Naive thymus-derived CD8-positive, alpha-beta T cell (primary cell): ENCODE measurements at regions not wholly inside any gene's neighbourhood (a gene's known extent, or its start where the extent isn't known, plus 50 kb on each side); places are given as distances from the start of the nearest gene placed in this dataset.

ENCODE experiments used
- ATAC-seq, 2 donors: fragments of 150-1000 bp; cut with Tn5 transposase in 1 of 2; sonication (Bioruptor Pico), chemical (Tn5 transposase) in 1 of 2; 1 replicate in 1 of 2; 2 replicates in 1 of 2; pipeline ENCODE4 v1.10.0; 2021; ENCODE audit warnings: mild to moderate bottlenecking in 2 of 2, moderate library complexity in 2 of 2
- POLR2A ChIA-PET: fragments of 350-600 bp; sonication (Branson Sonifier 250); formaldehyde crosslinking; loops from one replicate; lab custom pipeline; 2021; ENCODE audit warnings: antibody characterized with exemption; lab: Charles Lee
- DNase-seq, 10 donors: peaks; one replicate each; pipeline versions ENCODE4 v3.0.0 to v3.0.0-alpha.2; 2020 to 2022
- H3K27ac Mint-ChIP-seq, 10 donors: one replicate each; pipeline ENCODE4 v1.8.0; 2020 to 2022; ENCODE audit warnings: mild to moderate bottlenecking in 10 of 10, mixed read lengths in 10 of 10, moderate library complexity in 4 of 10, inconsistent platforms in 1 of 10
- H3K27me3 Mint-ChIP-seq, 5 donors: one replicate each; pipeline ENCODE4 v1.8.0; 2021 to 2022; ENCODE audit warnings: mixed read lengths in 5 of 5
- H3K36me3 Mint-ChIP-seq, 3 donors: one replicate each; pipeline ENCODE4 v1.8.0; 2020 to 2022; ENCODE audit warnings: mixed read lengths in 3 of 3, mild to moderate bottlenecking in 2 of 3, inconsistent platforms in 1 of 3
- H3K4me1 Mint-ChIP-seq, 4 donors: one replicate each; pipeline ENCODE4 v1.8.0; 2021 to 2022; ENCODE audit warnings: mixed read lengths in 4 of 4
- H3K4me3 Mint-ChIP-seq, 10 donors: one replicate each; pipeline ENCODE4 v1.8.0; 2020 to 2022; ENCODE audit warnings: mild to moderate bottlenecking in 10 of 10, mixed read lengths in 10 of 10, moderate library complexity in 6 of 10, inconsistent platforms in 1 of 10
- H3K9me3 Mint-ChIP-seq, 9 donors: one replicate each; pipeline ENCODE4 v1.8.0; 2020 to 2022; ENCODE audit warnings: mixed read lengths in 9 of 9, mild to moderate bottlenecking in 3 of 9, inconsistent platforms in 1 of 9, moderate library complexity in 1 of 9

- H3K4me1 Mint-ChIP-seq, result no peaks in the 10 kb centered on the region
- DNase-seq, result no peak
- POLR2A ChIA-PET, result no interaction called here
- no peak overlapping the region for H3K4me3 Mint-ChIP-seq
- H3K27ac Mint-ChIP-seq, result no peak overlapping the region
- ATAC-seq, result no peak
- H3K9me3 Mint-ChIP-seq, result peaks cover 0 to 50% (median 25%) of the 10 kb centered on the region in 9 donors
- H3K36me3 Mint-ChIP-seq, result peaks cover 0 to 20% (median 6%) of the 10 kb centered on the region in 3 donors
- H3K27me3 Mint-ChIP-seq, result no peaks in the 10 kb centered on the region
Measured at GRCh38 chr7:153322991-153323390, 563.4 kb downstream of the ACTR3B start.

GRCh38 chr7:153324094-153324493 lies 564.5 kb downstream of the ACTR3B start:
- Mint-ChIP-seq H3K27ac (no peak overlapping the region), H3K4me3 (no peak overlapping the region), H3K4me1 (no peaks in the 10 kb centered on the region), H3K36me3 (peaks cover 0 to 13% (median 2%) of the 10 kb centered on the region in 3 donors), H3K9me3 (peaks cover 0 to 45% (median 21%) of the 10 kb centered on the region in 9 donors), H3K27me3 (peaks cover 0 to 2% (median 0%) of the 10 kb centered on the region in 5 donors)
- POLR2A ChIA-PET, result no interaction called here
- DNase-seq (no peak), ATAC-seq (no peak)

GRCh38 chr7:153327683-153328082 lies 568.1 kb downstream of the ACTR3B start:
- Mint-ChIP-seq H3K4me1 (no peaks in the 10 kb centered on the region), H3K4me3 (no peak overlapping the region), H3K27me3 (peaks cover 0 to 3% (median 0%) of the 10 kb centered on the region in 5 donors), H3K9me3 (peaks cover 6 to 35% (median 11%) of the 10 kb centered on the region in 9 donors), H3K27ac (no peak overlapping the region), H3K36me3 (peaks cover 0 to 12% (median 0%) of the 10 kb centered on the region in 3 donors)
- DNase-seq (no peak), ATAC-seq (no peak)
- POLR2A ChIA-PET, result no interaction called here

- no peak overlapping the region for H3K4me3 Mint-ChIP-seq
Measured at GRCh38 chr7:153331427-153331826, 571.9 kb downstream of the ACTR3B start.

GRCh38 chr7:153354071-153354470 lies 594.5 kb downstream of the ACTR3B start:
- H3K27ac Mint-ChIP-seq, result no peak overlapping the region
- H3K4me3 Mint-ChIP-seq, result no peak overlapping the region
- no peak for ATAC-seq
- H3K27me3 Mint-ChIP-seq, result no peaks in the 10 kb centered on the region
- no peak for DNase-seq
- no peaks in the 10 kb centered on the region for H3K36me3 Mint-ChIP-seq
- H3K9me3 Mint-ChIP-seq, result peaks cover 0 to 21% (median 8%) of the 10 kb centered on the region in 9 donors
- no peaks in the 10 kb centered on the region for H3K4me1 Mint-ChIP-seq
- POLR2A ChIA-PET, result no interaction called here

More at GRCh38 chr7:153331427-153331826, 571.9 kb downstream of the ACTR3B start:
- ATAC-seq (no peak), DNase-seq (no peak)
- Mint-ChIP-seq H3K9me3 (peaks cover 9 to 35% (median 16%) of the 10 kb centered on the region in 9 donors), H3K36me3 (peaks cover 0 to 9% (median 0%) of the 10 kb centered on the region in 3 donors), H3K27me3 (peaks cover 0 to 3% (median 0%) of the 10 kb centered on the region in 5 donors), H3K27ac (no peak overlapping the region), H3K4me1 (no peaks in the 10 kb centered on the region)
- POLR2A ChIA-PET, result no interaction called here

- DNase-seq (no peak), ATAC-seq (no peak)
- H3K4me1 Mint-ChIP-seq, result no peaks in the 10 kb centered on the region
- H3K27ac Mint-ChIP-seq, result no peak overlapping the region
- H3K4me3 Mint-ChIP-seq, result no peak overlapping the region
- no peaks in the 10 kb centered on the region for H3K27me3 Mint-ChIP-seq
- peaks cover 9 to 33% (median 18%) of the 10 kb centered on the region in 9 donors for H3K9me3 Mint-ChIP-seq
- POLR2A ChIA-PET, result no interaction called here
- peaks cover 0 to 13% (median 2%) of the 10 kb centered on the region in 3 donors for H3K36me3 Mint-ChIP-seq
Measured at GRCh38 chr7:153370092-153370491, 610.5 kb downstream of the ACTR3B start.

GRCh38 chr7:153380636-153381035 lies 621.1 kb downstream of the ACTR3B start:
- POLR2A ChIA-PET, result no interaction called here
- H3K4me3 Mint-ChIP-seq, result no peak overlapping the region
- ATAC-seq (no peak), DNase-seq (no peak)
- H3K9me3 Mint-ChIP-seq, result peaks cover 0 to 21% (median 0%) of the 10 kb centered on the region in 9 donors
- peaks cover 0 to 24% (median 2%) of the 10 kb centered on the region in 5 donors for H3K27me3 Mint-ChIP-seq
- H3K4me1 Mint-ChIP-seq, result no peaks in the 10 kb centered on the region
- no peaks in the 10 kb centered on the region for H3K36me3 Mint-ChIP-seq
- H3K27ac Mint-ChIP-seq, result no peak overlapping the region

- H3K27ac Mint-ChIP-seq, result no peak overlapping the region
- peaks cover 0 to 24% (median 2%) of the 10 kb centered on the region in 5 donors for H3K27me3 Mint-ChIP-seq
- H3K4me3 Mint-ChIP-seq, result no peak overlapping the region
- DNase-seq (no peak), ATAC-seq (no peak)
- no peaks in the 10 kb centered on the region for H3K4me1 Mint-ChIP-seq
- peaks cover 0 to 14% (median 0%) of the 10 kb centered on the region in 9 donors for H3K9me3 Mint-ChIP-seq
- POLR2A ChIA-PET, result no interaction called here
- no peaks in the 10 kb centered on the region for H3K36me3 Mint-ChIP-seq
Measured at GRCh38 chr7:153381275-153382040, 621.9 kb downstream of the ACTR3B start.

- peaks cover 0 to 24% (median 2%) of the 10 kb centered on the region in 5 donors for H3K27me3 Mint-ChIP-seq
- no peaks in the 10 kb centered on the region for H3K4me1 Mint-ChIP-seq
- H3K27ac Mint-ChIP-seq, result no peak overlapping the region
- POLR2A ChIA-PET, result no interaction called here
- H3K36me3 Mint-ChIP-seq, result no peaks in the 10 kb centered on the region
- peaks cover 0 to 10% (median 2%) of the 10 kb centered on the region in 9 donors for H3K9me3 Mint-ChIP-seq
- no peak overlapping the region for H3K4me3 Mint-ChIP-seq
- DNase-seq, result no peak
- no peak for ATAC-seq
Measured at GRCh38 chr7:153382641-153383101, 623.1 kb downstream of the ACTR3B start.

GRCh38 chr7:153383781-153384180 lies 624.2 kb downstream of the ACTR3B start:
- Mint-ChIP-seq H3K36me3 (no peaks in the 10 kb centered on the region), H3K27ac (no peak overlapping the region), H3K9me3 (peaks cover 0 to 12% (median 3%) of the 10 kb centered on the region in 9 donors), H3K4me3 (no peak overlapping the region), H3K27me3 (peaks cover 0 to 24% (median 2%) of the 10 kb centered on the region in 5 donors), H3K4me1 (no peaks in the 10 kb centered on the region)
- no peak for DNase-seq
- no peak for ATAC-seq
- POLR2A ChIA-PET, result no interaction called here

- no peak overlapping the region for H3K27ac Mint-ChIP-seq
- no peak overlapping the region for H3K4me3 Mint-ChIP-seq
- peaks cover 2 to 27% (median 9%) of the 10 kb centered on the region in 9 donors for H3K9me3 Mint-ChIP-seq
- POLR2A ChIA-PET, result no interaction called here
- peaks cover 0 to 14% (median 0%) of the 10 kb centered on the region in 3 donors for H3K36me3 Mint-ChIP-seq
- peaks cover 0 to 22% (median 2%) of the 10 kb centered on the region in 5 donors for H3K27me3 Mint-ChIP-seq
- ATAC-seq, result no peak
- no peaks in the 10 kb centered on the region for H3K4me1 Mint-ChIP-seq
- no peak for DNase-seq
Measured at GRCh38 chr7:153385502-153385901, 626.0 kb downstream of the ACTR3B start.

- DNase-seq (no peak), ATAC-seq (no peak)
- Mint-ChIP-seq H3K9me3 (peaks cover 5 to 37% (median 13%) of the 10 kb centered on the region in 9 donors), H3K36me3 (peaks cover 0 to 24% (median 0%) of the 10 kb centered on the region in 3 donors), H3K4me3 (no peak overlapping the region), H3K27me3 (peaks cover 0 to 11% (median 2%) of the 10 kb centered on the region in 5 donors), H3K27ac (no peak overlapping the region), H3K4me1 (no peaks in the 10 kb centered on the region)
- POLR2A ChIA-PET, result no interaction called here
Measured at GRCh38 chr7:153386556-153386955, 627.0 kb downstream of the ACTR3B start.

GRCh38 chr7:153388611-153389010 lies 629.1 kb downstream of the ACTR3B start:
- no peaks in the 10 kb centered on the region for H3K4me1 Mint-ChIP-seq

More at GRCh38 chr7:153388611-153389010, 629.1 kb downstream of the ACTR3B start:
- Mint-ChIP-seq H3K9me3 (peaks cover 6 to 49% (median 17%) of the 10 kb centered on the region in 9 donors), H3K36me3 (peaks cover 0 to 31% (median 0%) of the 10 kb centered on the region in 3 donors), H3K27me3 (peaks cover 0 to 8% (median 0%) of the 10 kb centered on the region in 5 donors), H3K27ac (no peak overlapping the region), H3K4me3 (no peak overlapping the region)
- no peak for ATAC-seq
- POLR2A ChIA-PET, result no interaction called here
- DNase-seq, result no peak
